Muscle layer of colon (tissue), 2 donors: ENCODE measurements at regions not wholly inside any gene's neighbourhood (a gene's known extent, or its start where the extent isn't known, plus 50 kb on each side); places are given as distances from the start of the nearest gene placed in this dataset.

Experiments
- H3K27ac ChIP-seq: one replicate; pipeline ENCODE4 v1.7.0; 2013; ENCODE audit warnings: low read depth, mild to moderate bottlenecking, low read length, moderate library complexity
- H3K27me3 ChIP-seq, 2 donors: one replicate each; pipeline ENCODE4 v1.7.0; 2013; ENCODE audit warnings: low read length in 2 of 2, mild to moderate bottlenecking in 2 of 2; ENCODE audit not compliant: insufficient read depth in 2 of 2, control insufficient read depth in 1 of 2
- H3K36me3 ChIP-seq: one replicate; pipeline ENCODE4 v1.7.0; 2013; ENCODE audit warnings: mild to moderate bottlenecking, low read length; ENCODE audit not compliant: insufficient read depth
- H3K4me1 ChIP-seq: one replicate; pipeline ENCODE4 v1.7.0; 2013; ENCODE audit warnings: mild to moderate bottlenecking, low read length; ENCODE audit not compliant: insufficient read depth
- H3K4me3 ChIP-seq, 2 donors: one replicate each; pipeline ENCODE4 v1.7.0; 2013; ENCODE audit warnings: low read length in 2 of 2, low read depth in 1 of 2, mild to moderate bottlenecking in 1 of 2, moderate library complexity in 1 of 2
- H3K9ac ChIP-seq: one replicate; pipeline ENCODE4 v1.7.0; 2013; ENCODE audit warnings: low read length
- H3K9me3 ChIP-seq: one replicate; pipeline ENCODE4 v1.7.0; 2013; ENCODE audit warnings: mild to moderate bottlenecking, low read length
- donor health status: abdominal sarcoma.
- donor health status: Adenocarcinoma of cecum.

DNA sequence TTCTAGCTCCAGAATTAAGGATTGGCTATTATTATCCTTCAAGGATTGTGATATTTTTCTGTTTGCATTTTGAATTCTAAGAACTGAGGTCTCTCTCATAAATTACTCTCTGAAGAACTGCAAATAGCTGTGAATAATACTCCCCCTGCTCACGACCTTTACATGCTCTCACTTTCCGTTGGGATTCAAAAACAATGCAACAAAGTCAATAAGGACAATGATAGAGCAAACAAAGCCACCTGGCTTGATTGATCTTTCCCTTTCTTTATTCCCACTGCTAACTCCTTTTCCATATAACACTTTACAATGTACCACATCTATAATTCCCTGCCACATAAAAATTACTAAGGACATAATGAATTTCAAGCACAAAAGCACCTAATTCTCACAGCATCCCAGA is 523.0 kb upstream of the CA10 start:
- no peak overlapping the region for H3K4me3 ChIP-seq
- no peaks in the 10 kb centered on the region for H3K9me3 ChIP-seq
- H3K36me3 ChIP-seq, result no peaks in the 10 kb centered on the region
- no peaks in the 10 kb centered on the region for H3K4me1 ChIP-seq
- no peak overlapping the region for H3K27ac ChIP-seq
- H3K9ac ChIP-seq, result no peak overlapping the region
- no peaks in the 10 kb centered on the region for H3K27me3 ChIP-seq

DNA sequence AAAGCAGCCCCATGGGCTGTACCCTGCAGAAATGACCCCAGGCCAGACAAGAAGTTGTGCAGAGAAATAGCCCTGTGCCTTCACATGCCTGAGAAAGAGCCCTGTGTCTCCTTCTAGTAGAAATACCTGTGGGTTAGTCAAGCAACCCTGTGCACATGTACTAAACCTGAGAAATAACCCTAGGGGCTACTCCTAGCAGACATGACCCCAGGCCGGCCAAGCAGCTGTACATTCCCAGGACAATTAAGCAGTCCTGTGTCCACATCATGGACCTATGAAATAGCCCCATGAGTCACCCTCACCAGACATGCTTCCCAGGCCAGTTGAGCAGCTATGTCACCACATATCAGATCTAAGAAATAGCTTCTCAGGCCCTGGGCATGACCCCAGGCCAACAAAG is 519.7 kb upstream of the CA10 start:
- Histone ChIP-seq H3K36me3 (no peaks in the 10 kb centered on the region), H3K27me3 (no peaks in the 10 kb centered on the region), H3K9ac (no peak overlapping the region), H3K4me1 (no peaks in the 10 kb centered on the region), H3K27ac (no peak overlapping the region), H3K9me3 (no peaks in the 10 kb centered on the region), H3K4me3 (no peak overlapping the region)

DNA sequence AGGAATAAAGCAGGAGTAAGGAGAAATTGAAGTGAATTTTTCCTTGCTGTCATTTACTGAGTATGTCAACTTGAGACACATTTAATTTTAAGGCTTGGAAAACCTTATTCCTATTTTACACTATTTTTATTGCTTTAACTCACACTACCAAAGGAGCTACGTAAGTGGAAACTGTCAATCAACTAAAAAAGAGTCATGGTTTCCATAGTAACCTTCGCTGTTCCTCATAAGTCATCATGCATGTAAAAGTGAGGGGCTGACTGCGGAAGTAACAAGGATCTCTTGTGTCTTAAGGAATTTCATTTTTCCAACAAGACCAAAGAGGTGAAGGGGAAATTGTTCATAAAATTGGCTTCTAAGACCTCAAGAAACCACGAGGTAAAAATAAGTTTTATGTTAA is 516.2 kb upstream of the CA10 start:
- H3K9ac ChIP-seq, result no peak overlapping the region
- no peaks in the 10 kb centered on the region for H3K4me1 ChIP-seq
- H3K4me3 ChIP-seq, result no peak overlapping the region
- H3K9me3 ChIP-seq, result no peaks in the 10 kb centered on the region
- H3K27ac ChIP-seq, result no peak overlapping the region
- H3K27me3 ChIP-seq, result no peaks in the 10 kb centered on the region
- H3K36me3 ChIP-seq, result no peaks in the 10 kb centered on the region

DNA sequence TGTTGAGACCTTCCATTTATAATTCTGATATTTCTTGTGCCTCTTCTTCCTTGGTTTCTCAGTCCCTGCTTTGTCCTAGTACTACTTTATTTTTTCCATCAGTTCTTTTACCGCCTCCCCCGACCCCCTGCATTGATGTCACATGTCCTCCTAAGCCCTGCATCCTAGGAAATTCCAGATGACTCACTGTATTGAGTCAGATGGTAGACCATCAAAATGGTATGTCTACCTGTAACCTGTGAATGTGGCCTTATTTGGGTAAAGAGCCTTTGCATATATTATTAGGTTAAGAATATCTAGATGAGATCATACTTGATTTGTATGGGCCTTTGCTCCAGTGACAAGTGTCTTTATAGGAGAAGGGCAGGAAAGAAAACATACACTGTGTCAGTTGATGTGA is 515.3 kb upstream of the CA10 start:
- Histone ChIP-seq H3K36me3 (no peaks in the 10 kb centered on the region), H3K27ac (no peak overlapping the region), H3K4me1 (no peaks in the 10 kb centered on the region), H3K9me3 (no peaks in the 10 kb centered on the region), H3K9ac (no peak overlapping the region), H3K27me3 (no peaks in the 10 kb centered on the region), H3K4me3 (no peak overlapping the region)

DNA sequence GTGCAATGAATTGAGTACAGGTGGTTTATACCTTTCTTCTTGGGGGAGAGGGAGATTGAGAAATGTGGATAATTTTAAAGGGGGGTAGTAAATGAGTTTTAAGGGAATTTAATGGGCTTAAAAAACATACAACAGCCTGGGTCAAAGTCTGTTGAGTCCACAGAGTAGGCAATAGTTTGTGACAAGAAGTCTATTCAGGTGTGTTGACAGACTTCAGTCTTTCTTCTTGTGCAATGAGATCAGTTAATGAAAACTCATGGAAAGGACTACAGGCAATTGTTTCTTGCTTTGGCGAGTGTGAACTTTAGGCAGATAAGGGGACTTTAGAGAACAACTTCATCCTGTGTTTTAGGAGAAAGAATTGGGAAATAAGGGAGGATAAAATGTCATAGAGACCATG is 507.8 kb upstream of the CA10 start:
- no peaks in the 10 kb centered on the region for H3K27me3 ChIP-seq
- no peaks in the 10 kb centered on the region for H3K36me3 ChIP-seq
- H3K9ac ChIP-seq, result no peak overlapping the region
- no peaks in the 10 kb centered on the region for H3K4me1 ChIP-seq
- no peak overlapping the region for H3K4me3 ChIP-seq
- no peaks in the 10 kb centered on the region for H3K9me3 ChIP-seq
- no peak overlapping the region for H3K27ac ChIP-seq

DNA sequence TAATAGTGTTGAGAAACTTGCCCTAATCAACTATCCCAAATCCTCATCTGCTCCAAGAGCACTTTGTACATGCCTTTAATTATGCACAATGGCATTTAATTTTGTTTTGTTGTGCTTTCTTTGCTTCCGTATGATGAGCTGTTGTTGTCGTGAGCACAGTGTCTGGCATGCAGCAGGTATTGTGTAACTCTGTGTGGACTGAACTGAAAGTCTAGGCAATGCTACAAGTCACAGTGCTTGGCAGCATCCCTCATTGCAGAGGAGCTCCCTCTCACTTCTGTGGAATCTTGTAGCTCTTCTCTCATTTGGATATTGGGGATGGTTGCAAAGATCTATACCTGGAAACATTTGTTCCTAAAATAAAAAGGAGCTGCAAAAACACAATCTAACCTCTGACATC is 502.2 kb upstream of the CA10 start:
- Histone ChIP-seq H3K4me1 (no peaks in the 10 kb centered on the region), H3K9ac (no peak overlapping the region), H3K27me3 (no peaks in the 10 kb centered on the region), H3K9me3 (no peaks in the 10 kb centered on the region), H3K36me3 (no peaks in the 10 kb centered on the region), H3K27ac (no peak overlapping the region), H3K4me3 (no peak overlapping the region)

DNA sequence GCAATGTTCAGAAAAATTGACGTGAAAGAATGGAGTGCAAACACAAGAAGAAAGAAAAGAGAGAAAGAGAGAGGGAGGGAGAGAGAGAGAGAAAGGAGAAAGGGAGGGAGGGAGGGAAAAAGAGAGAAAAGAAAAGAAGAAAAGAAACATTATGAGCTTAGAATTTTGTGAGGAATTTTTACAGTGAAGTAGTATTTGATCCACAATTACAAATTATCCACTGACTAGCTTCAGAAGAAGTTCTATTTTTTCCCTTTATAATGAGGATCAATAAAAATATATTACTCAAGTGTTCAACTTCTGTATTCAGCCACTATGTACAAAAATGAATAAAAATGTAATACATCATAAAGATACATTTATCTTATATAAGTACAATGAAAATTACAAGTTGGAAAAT is 494.5 kb upstream of the CA10 start:
- Histone ChIP-seq H3K4me1 (no peaks in the 10 kb centered on the region), H3K9ac (no peak overlapping the region)

DNA sequence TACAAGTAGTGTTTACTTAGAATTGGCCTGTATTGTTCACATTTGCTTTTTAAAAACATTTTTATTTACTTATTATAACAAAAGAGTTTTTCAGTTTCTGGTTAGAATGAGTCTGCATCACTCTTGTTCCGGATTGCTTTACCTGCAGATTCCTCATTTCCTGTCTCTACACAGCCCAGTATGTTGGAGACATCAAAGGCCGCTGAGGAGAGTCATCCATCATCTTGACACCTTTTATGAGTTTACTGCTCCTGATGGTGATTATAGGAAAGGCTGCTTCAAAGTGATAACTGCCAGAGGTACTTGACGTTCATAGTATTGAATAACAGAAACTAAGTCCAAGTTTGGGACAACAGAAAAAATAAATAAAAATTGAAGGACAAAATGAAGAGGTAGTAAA is 490.5 kb upstream of the CA10 start:
- no peaks in the 10 kb centered on the region for H3K4me1 ChIP-seq
- H3K27me3 ChIP-seq, result no peaks in the 10 kb centered on the region
- H3K9ac ChIP-seq, result no peak overlapping the region
- no peak overlapping the region for H3K27ac ChIP-seq
- no peaks in the 10 kb centered on the region for H3K36me3 ChIP-seq
- H3K9me3 ChIP-seq, result no peaks in the 10 kb centered on the region
- no peak overlapping the region for H3K4me3 ChIP-seq

More for the DNA sequence above, 494.5 kb upstream of the CA10 start:
- no peaks in the 10 kb centered on the region for H3K27me3 ChIP-seq
- no peaks in the 10 kb centered on the region for H3K9me3 ChIP-seq
- no peak overlapping the region for H3K27ac ChIP-seq
- H3K36me3 ChIP-seq, result no peaks in the 10 kb centered on the region
- no peak overlapping the region for H3K4me3 ChIP-seq

DNA sequence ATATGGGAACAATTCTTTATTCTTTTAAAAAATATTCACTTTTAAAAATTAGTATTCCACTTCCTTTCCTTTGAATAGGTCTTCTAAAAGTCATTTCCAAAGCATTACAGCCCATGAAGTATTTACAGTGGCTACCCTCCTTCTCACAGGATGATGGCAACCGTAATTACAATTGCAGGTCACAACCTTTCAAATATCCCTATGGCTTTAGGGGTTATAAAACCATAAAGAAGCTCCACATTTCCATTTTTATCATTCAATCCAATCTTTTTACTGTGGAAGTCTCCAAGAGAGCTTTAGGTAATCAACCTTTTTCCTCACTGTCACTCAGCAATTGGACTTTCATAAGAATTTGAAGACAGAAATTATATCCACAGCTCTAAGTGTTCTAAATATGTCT is 488.9 kb upstream of the CA10 start:
- H3K27me3 ChIP-seq, result no peaks in the 10 kb centered on the region
- H3K36me3 ChIP-seq, result no peaks in the 10 kb centered on the region
- H3K27ac ChIP-seq, result no peak overlapping the region
- no peaks in the 10 kb centered on the region for H3K4me1 ChIP-seq
- H3K9me3 ChIP-seq, result no peaks in the 10 kb centered on the region
- no peak overlapping the region for H3K9ac ChIP-seq
- H3K4me3 ChIP-seq, result no peak overlapping the region

DNA sequence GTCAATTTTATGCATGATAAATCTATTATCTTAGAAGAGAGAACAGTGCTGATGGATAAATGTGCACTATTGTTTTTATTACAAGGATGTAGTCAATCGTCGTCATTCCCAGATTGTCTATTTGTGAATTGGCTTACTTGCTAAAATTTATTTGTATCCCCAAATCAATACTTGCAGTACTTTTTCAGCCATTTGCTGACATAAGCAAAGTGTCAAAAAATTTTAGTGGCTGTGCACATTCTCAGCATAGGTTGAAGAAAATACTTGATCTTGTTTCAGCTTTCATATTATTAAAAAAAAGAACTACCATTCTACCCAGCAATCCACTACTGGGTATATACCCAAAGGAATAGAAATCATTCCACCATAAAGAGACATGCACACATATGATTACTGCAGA is 477.9 kb upstream of the CA10 start:
- Histone ChIP-seq H3K36me3 (no peaks in the 10 kb centered on the region), H3K9ac (no peak overlapping the region), H3K27ac (no peak overlapping the region), H3K4me1 (no peaks in the 10 kb centered on the region), H3K4me3 (no peak overlapping the region), H3K27me3 (no peaks in the 10 kb centered on the region), H3K9me3 (no peaks in the 10 kb centered on the region)

DNA sequence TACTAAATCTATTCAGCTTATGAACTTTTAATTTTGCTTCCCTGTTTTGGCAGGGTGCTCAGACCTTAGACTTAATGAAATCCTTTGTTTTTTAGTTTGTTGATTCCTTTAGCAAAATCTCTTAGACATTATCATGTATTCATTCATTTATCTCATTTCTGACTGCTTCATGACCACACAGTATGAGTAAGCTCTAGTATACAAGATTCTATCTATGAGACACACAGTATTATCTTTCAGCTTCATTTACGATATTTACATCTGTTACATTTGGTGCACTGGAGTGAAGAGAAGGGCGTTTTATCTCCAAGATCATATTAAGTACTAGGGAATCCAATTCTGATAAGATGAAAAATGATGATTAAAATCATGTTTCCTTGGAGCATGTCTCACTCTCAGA is 448.1 kb upstream of the CA10 start:
- no peaks in the 10 kb centered on the region for H3K36me3 ChIP-seq
- H3K9ac ChIP-seq, result no peak overlapping the region
- no peaks in the 10 kb centered on the region for H3K9me3 ChIP-seq
- no peaks in the 10 kb centered on the region for H3K4me1 ChIP-seq
- no peaks in the 10 kb centered on the region for H3K27me3 ChIP-seq
- H3K27ac ChIP-seq, result no peak overlapping the region
- H3K4me3 ChIP-seq, result no peak overlapping the region

DNA sequence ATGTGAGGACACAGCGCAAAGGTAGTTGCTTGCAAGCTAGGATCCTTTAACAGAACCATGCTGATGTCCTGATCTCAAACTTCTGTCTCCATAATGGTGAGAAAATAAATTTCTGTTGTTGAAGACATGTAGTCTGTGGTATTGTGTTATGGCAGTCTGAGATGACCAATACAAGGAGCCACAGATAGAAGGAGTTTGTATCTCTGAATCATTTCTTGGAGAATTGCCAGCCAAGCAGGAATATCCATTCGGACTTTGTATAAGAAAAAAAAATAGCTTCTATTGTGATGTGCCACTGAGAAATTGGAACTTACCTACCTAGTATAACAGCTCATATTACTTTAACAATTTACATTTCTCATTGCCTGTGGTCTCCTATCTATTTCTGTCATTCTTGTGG is 447.6 kb upstream of the CA10 start:
- Histone ChIP-seq H3K9ac (no peak overlapping the region), H3K4me1 (no peaks in the 10 kb centered on the region), H3K36me3 (no peaks in the 10 kb centered on the region), H3K4me3 (no peak overlapping the region), H3K9me3 (no peaks in the 10 kb centered on the region), H3K27ac (no peak overlapping the region), H3K27me3 (no peaks in the 10 kb centered on the region)
